RWPE1 (cell line): ENCODE measurements at regions not wholly inside any gene's neighbourhood (a gene's known extent, or its start where the extent isn't known, plus 50 kb on each side); places are given as distances from the start of the nearest gene placed in this dataset.
"Not testable (repeated sequence)": the region's sequence is repeated elsewhere in the genome, so short reads cannot be mapped to it uniquely, and the experiment has no call there.

Source experiments
- CTCF ChIA-PET: fragments of 350-600 bp; sonication (Branson Sonifier 250); formaldehyde crosslinking; extraction: SDS; loops from one replicate; lab custom pipeline; 2021; lab: Yijun Ruan, JAX
- POLR2A ChIA-PET: fragments of 400-600 bp; formaldehyde crosslinking; extraction: SDS; loops from one replicate; lab custom pipeline; 2020; ENCODE audit warnings: antibody characterized with exemption; ENCODE audit not compliant: low non-redundant PET; lab: Yijun Ruan, JAX
- DNase-seq: peaks from one replicate; pipeline ENCODE4 v3.0.0; 2012; ENCODE audit warnings: low spot score
- H3K27ac ChIP-seq: fragments of 450-650 bp; 2 replicates; pipeline ENCODE4 v1.5.1; 2017
- CTCF ChIP-seq: fragments of 450-650 bp; conservative IDR thresholded peaks from 2 replicates; pipeline ENCODE4 v1.5.1; 2017; ENCODE audit warnings: low read depth, mild to moderate bottlenecking

- TF ChIP-seq CTCF = peak; percentile 26
- no peak overlapping the region for H3K27ac ChIP-seq
- ChIA-PET POLR2A (no interaction called here), CTCF (interaction anchor here (0.6 kb wide), 3 partner anchors 113 to 427 kb away, joined by 3 to 4 read pairs (median 3); partner anchors contain the start of gene AP3B1)
- DNase-seq = peak; percentile 46
These were observed 91.1 kb upstream of the TBCA start for GRCh38 chr5:77867194-77867691.

DNA sequence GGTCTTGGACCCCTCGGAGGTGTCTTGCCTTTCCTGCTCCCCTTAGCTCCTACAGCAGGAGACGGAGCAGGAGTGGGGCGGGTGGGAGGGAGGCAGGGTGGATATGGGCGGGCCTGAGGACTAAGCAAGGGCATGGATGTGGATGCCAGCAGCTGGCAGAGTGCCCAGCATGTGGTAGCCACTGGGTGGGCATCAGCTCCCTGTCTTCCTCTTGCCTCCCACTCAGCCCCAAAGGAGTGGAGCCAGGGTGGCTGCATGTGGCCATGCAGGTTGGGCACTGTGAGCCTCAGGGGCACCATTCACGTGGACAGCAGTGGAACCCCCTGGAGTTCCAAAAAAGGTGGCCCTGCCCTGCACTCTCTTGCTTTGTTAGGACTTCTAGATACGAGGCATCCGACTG, 90.1 kb upstream of the TBCA start:
- CTCF ChIA-PET = no interaction called here
- H3K27ac ChIP-seq = no peak overlapping the region
- POLR2A ChIA-PET = no interaction called here
- TF ChIP-seq CTCF = no peak
- no peak for DNase-seq

- ChIA-PET CTCF (interaction anchor here (0.6 kb wide), 1 partner anchor 226 kb away, joined by 4 read pairs; the partner anchor contains the start of gene OTP), POLR2A (no interaction called here)
- H3K27ac ChIP-seq = no peak overlapping the region
- no peak for TF ChIP-seq CTCF
- no peak for DNase-seq
These were observed 88.9 kb upstream of the TBCA start for GRCh38 chr5:77864997-77865396.

GRCh38 chr5:77863181-77863580, 87.0 kb upstream of the TBCA start:
- POLR2A ChIA-PET = no interaction called here
- no peak for TF ChIP-seq CTCF
- CTCF ChIA-PET = no interaction called here
- no peak overlapping the region for H3K27ac ChIP-seq
- DNase-seq = no peak

- no peak overlapping the region for H3K27ac ChIP-seq
- CTCF ChIA-PET = interaction anchor here (0.5 to 1.2 kb wide), 3 partner anchors 77 to 266 kb away, joined by 3 to 5 read pairs (median 3); no protein-coding TSS in a partner anchor
- DNase-seq = no peak
- no peak for TF ChIP-seq CTCF
- POLR2A ChIA-PET = no interaction called here
These were observed 85.4 kb upstream of the TBCA start for GRCh38 chr5:77861576-77861975.

DNA sequence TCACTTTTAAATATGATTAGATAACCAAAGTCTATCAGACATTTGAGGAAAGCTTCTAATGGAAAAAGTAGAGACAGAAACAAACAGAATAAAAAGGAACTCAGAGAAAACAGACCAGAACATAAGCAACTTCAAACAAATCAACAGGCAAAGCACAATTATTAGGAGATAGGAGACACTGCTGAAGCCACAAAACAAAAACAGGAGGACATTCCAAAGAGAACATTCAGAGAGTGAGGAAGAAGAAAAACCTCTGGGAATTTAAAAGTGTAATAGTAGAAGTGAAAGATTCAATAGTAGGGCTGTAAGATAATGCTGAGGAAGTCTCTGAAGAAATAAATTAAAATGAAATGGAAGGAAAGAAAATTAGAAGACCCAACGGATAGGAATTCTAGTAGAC, 83.2 kb upstream of the TBCA start:
- ChIA-PET POLR2A (no interaction called here), CTCF (no interaction called here)
- no peak for DNase-seq
- no peak for TF ChIP-seq CTCF
- H3K27ac ChIP-seq = no peak overlapping the region

GRCh38 chr5:77858678-77859077, 82.5 kb upstream of the TBCA start:
- DNase-seq, POLR2A ChIA-PET, H3K27ac ChIP-seq, CTCF ChIA-PET: not testable (repeated sequence)
